ENCODE measurements at regions not wholly inside any gene's neighbourhood (a gene's known extent, or its start where the extent isn't known, plus 50 kb on each side); places are given as distances from the start of the nearest gene placed in this dataset.
A peak's percentile ranks its signal among the peaks of the same experiment; 100 is the strongest.
"Not testable (repeated sequence)": the region's sequence is repeated elsewhere in the genome, so short reads cannot be mapped to it uniquely, and the experiment has no call there.

GRCh38 chr16:51527349-51527748, 376.3 kb upstream of the SALL1 start:
- no peak overlapping the region for H3K27ac ChIP-seq (ENCODE audit: low read length)
- H3K36me3 ChIP-seq (ENCODE audit: control insufficient read depth, insufficient read depth, low read length) = no peaks in the 10 kb centered on the region
- WGBS (ENCODE audit: insufficient coverage) = 92% methylated on average over 5 of the region's 6 CpGs
- no peak for DNase-seq
- no peaks in the 10 kb centered on the region for H3K9me3 ChIP-seq (replicated peaks; ENCODE audit: control insufficient read depth, low read depth, low read length)
- H3K4me1 ChIP-seq (ENCODE audit: control insufficient read depth, insufficient read depth, low read length) = no peaks in the 10 kb centered on the region
- no peak overlapping the region for H3K4me3 ChIP-seq (ENCODE audit: low read length)
- no peaks in the 10 kb centered on the region for H3K27me3 ChIP-seq (ENCODE audit: control insufficient read depth, insufficient read depth, low read length)

- Histone ChIP-seq H3K27me3 (ENCODE audit: control insufficient read depth, insufficient read depth, low read length) (no peaks in the 10 kb centered on the region), H3K27ac (ENCODE audit: low read length) (no peak overlapping the region)
- 20% methylated on average over 4 of the region's 9 CpGs for WGBS (ENCODE audit: insufficient coverage)
These were observed 375.6 kb upstream of the SALL1 start for GRCh38 chr16:51526621-51527020.

GRCh38 chr16:51524555-51525373, 373.7 kb upstream of the SALL1 start:
- Histone ChIP-seq H3K4me3 (ENCODE audit: low read length) (no peak overlapping the region), H3K27me3 (ENCODE audit: control insufficient read depth, insufficient read depth, low read length) (no peaks in the 10 kb centered on the region), H3K4me1 (ENCODE audit: control insufficient read depth, insufficient read depth, low read length) (no peaks in the 10 kb centered on the region), H3K9me3 (replicated peaks; ENCODE audit: control insufficient read depth, low read depth, low read length) (no peaks in the 10 kb centered on the region), H3K36me3 (ENCODE audit: control insufficient read depth, insufficient read depth, low read length) (no peaks in the 10 kb centered on the region), H3K27ac (ENCODE audit: low read length) (no peak overlapping the region)
- DNase-seq = no peak
- WGBS (ENCODE audit: insufficient coverage) = 59% methylated on average over 5 of the region's 6 CpGs

More at GRCh38 chr16:51526621-51527020, 375.6 kb upstream of the SALL1 start:
- no peaks in the 10 kb centered on the region for H3K36me3 ChIP-seq (ENCODE audit: control insufficient read depth, insufficient read depth, low read length)
- no peak for DNase-seq
- no peaks in the 10 kb centered on the region for H3K9me3 ChIP-seq (replicated peaks; ENCODE audit: control insufficient read depth, low read depth, low read length)
- H3K4me3 ChIP-seq (ENCODE audit: low read length) = no peak overlapping the region
- H3K4me1 ChIP-seq (ENCODE audit: control insufficient read depth, insufficient read depth, low read length) = no peaks in the 10 kb centered on the region

GRCh38 chr16:51524070-51524469, 373.0 kb upstream of the SALL1 start:
- H3K4me1 ChIP-seq (ENCODE audit: control insufficient read depth, insufficient read depth, low read length) = no peaks in the 10 kb centered on the region
- WGBS (ENCODE audit: insufficient coverage) = 58% methylated on average over 2 of the region's 4 CpGs
- H3K27me3 ChIP-seq (ENCODE audit: control insufficient read depth, insufficient read depth, low read length) = no peaks in the 10 kb centered on the region
- no peak overlapping the region for H3K4me3 ChIP-seq (ENCODE audit: low read length)
- no peak overlapping the region for H3K27ac ChIP-seq (ENCODE audit: low read length)
- no peak for DNase-seq
- H3K36me3 ChIP-seq (ENCODE audit: control insufficient read depth, insufficient read depth, low read length) = no peaks in the 10 kb centered on the region
- H3K9me3 ChIP-seq (replicated peaks; ENCODE audit: control insufficient read depth, low read depth, low read length) = no peaks in the 10 kb centered on the region

- no peaks in the 10 kb centered on the region for H3K36me3 ChIP-seq (ENCODE audit: control insufficient read depth, insufficient read depth, low read length)
- no peak overlapping the region for H3K4me3 ChIP-seq (ENCODE audit: low read length)
- WGBS (ENCODE audit: insufficient coverage) = 38% methylated on average over 1 of the region's 3 CpGs
- no peaks in the 10 kb centered on the region for H3K27me3 ChIP-seq (ENCODE audit: control insufficient read depth, insufficient read depth, low read length)
- H3K9me3 ChIP-seq (replicated peaks; ENCODE audit: control insufficient read depth, low read depth, low read length) = no peaks in the 10 kb centered on the region
- no peak overlapping the region for H3K27ac ChIP-seq (ENCODE audit: low read length)
- peak; percentile 76 for DNase-seq
- no peaks in the 10 kb centered on the region for H3K4me1 ChIP-seq (ENCODE audit: control insufficient read depth, insufficient read depth, low read length)
These were observed 372.3 kb upstream of the SALL1 start for GRCh38 chr16:51523400-51523799.

- H3K4me1 ChIP-seq (ENCODE audit: control insufficient read depth, insufficient read depth, low read length) = no peaks in the 10 kb centered on the region
- H3K36me3 ChIP-seq (ENCODE audit: control insufficient read depth, insufficient read depth, low read length) = no peaks in the 10 kb centered on the region
- H3K27me3 ChIP-seq (ENCODE audit: control insufficient read depth, insufficient read depth, low read length) = no peaks in the 10 kb centered on the region
- no peak for DNase-seq
- no peaks in the 10 kb centered on the region for H3K9me3 ChIP-seq (replicated peaks; ENCODE audit: control insufficient read depth, low read depth, low read length)
- no peak overlapping the region for H3K27ac ChIP-seq (ENCODE audit: low read length)
- H3K4me3 ChIP-seq (ENCODE audit: low read length) = no peak overlapping the region
These were observed 371.8 kb upstream of the SALL1 start for GRCh38 chr16:51522902-51523301.

GRCh38 chr16:51516960-51517359, 365.9 kb upstream of the SALL1 start:
- H3K27ac ChIP-seq (ENCODE audit: low read length); H3K9me3 ChIP-seq (replicated peaks; ENCODE audit: control insufficient read depth, low read depth, low read length); H3K4me1 ChIP-seq (ENCODE audit: control insufficient read depth, insufficient read depth, low read length); H3K4me3 ChIP-seq (ENCODE audit: low read length); H3K27me3 ChIP-seq (ENCODE audit: control insufficient read depth, insufficient read depth, low read length); H3K36me3 ChIP-seq (ENCODE audit: control insufficient read depth, insufficient read depth, low read length); DNase-seq: not testable (repeated sequence)
- 58% methylated on average over 4 of the region's 4 CpGs for WGBS (ENCODE audit: insufficient coverage)

GRCh38 chr16:51510416-51510815, 359.3 kb upstream of the SALL1 start:
- no peaks in the 10 kb centered on the region for H3K36me3 ChIP-seq (ENCODE audit: control insufficient read depth, insufficient read depth, low read length)
- no peaks in the 10 kb centered on the region for H3K27me3 ChIP-seq (ENCODE audit: control insufficient read depth, insufficient read depth, low read length)
- H3K4me1 ChIP-seq (ENCODE audit: control insufficient read depth, insufficient read depth, low read length) = no peaks in the 10 kb centered on the region
- H3K27ac ChIP-seq (ENCODE audit: low read length) = no peak overlapping the region
- WGBS (ENCODE audit: insufficient coverage) = 82% methylated on average over 1 of the region's 2 CpGs
- no peak for DNase-seq
- no peaks in the 10 kb centered on the region for H3K9me3 ChIP-seq (replicated peaks; ENCODE audit: control insufficient read depth, low read depth, low read length)
- no peak overlapping the region for H3K4me3 ChIP-seq (ENCODE audit: low read length)

GRCh38 chr16:51509336-51509735, 358.3 kb upstream of the SALL1 start:
- H3K4me1 ChIP-seq (ENCODE audit: control insufficient read depth, insufficient read depth, low read length) = no peaks in the 10 kb centered on the region
- H3K4me3 ChIP-seq (ENCODE audit: low read length) = no peak overlapping the region
- no peaks in the 10 kb centered on the region for H3K27me3 ChIP-seq (ENCODE audit: control insufficient read depth, insufficient read depth, low read length)
- no peak overlapping the region for H3K27ac ChIP-seq (ENCODE audit: low read length)
- H3K9me3 ChIP-seq (replicated peaks; ENCODE audit: control insufficient read depth, low read depth, low read length) = no peaks in the 10 kb centered on the region
- no CpG with 5 or more reads among the region's 1 CpG for WGBS (ENCODE audit: insufficient coverage)
- no peaks in the 10 kb centered on the region for H3K36me3 ChIP-seq (ENCODE audit: control insufficient read depth, insufficient read depth, low read length)
- no peak for DNase-seq

- Histone ChIP-seq H3K4me1 (ENCODE audit: control insufficient read depth, insufficient read depth, low read length) (no peaks in the 10 kb centered on the region), H3K27ac (ENCODE audit: low read length) (no peak overlapping the region), H3K36me3 (ENCODE audit: control insufficient read depth, insufficient read depth, low read length) (no peaks in the 10 kb centered on the region), H3K27me3 (ENCODE audit: control insufficient read depth, insufficient read depth, low read length) (no peaks in the 10 kb centered on the region), H3K9me3 (replicated peaks; ENCODE audit: control insufficient read depth, low read depth, low read length) (no peaks in the 10 kb centered on the region), H3K4me3 (ENCODE audit: low read length) (no peak overlapping the region)
- WGBS (ENCODE audit: insufficient coverage) = no CpG with 5 or more reads among the region's 4 CpGs
- peak; percentile 95 for DNase-seq
These were observed 357.6 kb upstream of the SALL1 start for GRCh38 chr16:51508490-51509212.
